AG04449 (cell line): ENCODE measurements at regions not wholly inside any gene's neighbourhood (a gene's known extent, or its start where the extent isn't known, plus 50 kb on each side); places are given as distances from the start of the nearest gene placed in this dataset.

Experiments
- CTCF ChIA-PET: fragments of 350-600 bp; formaldehyde crosslinking; extraction: SDS; loops from one replicate; lab custom pipeline; 2021; ENCODE audit warnings: antibody characterized with exemption; lab: Yijun Ruan, JAX
- POLR2A ChIA-PET: fragments of 400-600, 350-600 bp; formaldehyde crosslinking; extraction: SDS; loops from one replicate; lab custom pipeline; 2020; ENCODE audit warnings: antibody characterized with exemption, inconsistent platforms; lab: Yijun Ruan, JAX
- DNase-seq: peaks from one replicate; pipeline ENCODE4 v3.0.0-alpha.2; 2010; ENCODE audit warnings: low read depth, low spot score
- H3K4me3 ChIP-seq: 2 replicates; pipeline ENCODE4 v1.5.1; 2011; ENCODE audit warnings: low read depth, mild to moderate bottlenecking, control low read depth, low read length
- TF ChIP-seq, protein P1 (sequence below): IDR thresholded peaks from one replicate; pipeline ENCODE4 v1.5.1; 2011; ENCODE audit warnings: mild to moderate bottlenecking, moderate library complexity, low read length, control low read depth, inconsistent platforms; ENCODE audit not compliant: insufficient read depth; ENCODE audit errors: missing control alignments

DNA sequence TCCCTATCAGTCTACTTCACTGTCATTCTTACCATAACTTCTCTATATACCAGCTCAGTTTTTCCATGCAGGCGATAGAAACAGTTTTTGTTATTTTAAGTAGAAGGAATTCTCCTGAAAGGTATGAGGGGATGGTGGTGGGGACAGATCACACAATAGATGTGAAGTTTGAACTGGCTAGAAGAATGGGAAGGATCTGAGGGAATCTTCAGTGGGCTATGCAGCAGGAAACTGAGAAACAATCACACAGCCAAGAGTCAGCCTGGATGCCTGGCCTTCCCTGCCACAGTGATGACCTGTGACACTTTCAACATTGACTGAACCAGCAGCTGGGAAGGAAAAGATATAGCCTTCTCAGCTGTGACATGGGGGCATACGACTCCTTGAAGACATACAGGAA, 329.1 kb upstream of the GULP1 start:
- ChIA-PET CTCF (no interaction called here), POLR2A (interaction anchor here (0.7 kb wide), 1 partner anchor 20 kb away, joined by 3 read pairs; no protein-coding TSS in a partner anchor)
- no peak overlapping the region for H3K4me3 ChIP-seq
- TF ChIP-seq, protein P1, sequence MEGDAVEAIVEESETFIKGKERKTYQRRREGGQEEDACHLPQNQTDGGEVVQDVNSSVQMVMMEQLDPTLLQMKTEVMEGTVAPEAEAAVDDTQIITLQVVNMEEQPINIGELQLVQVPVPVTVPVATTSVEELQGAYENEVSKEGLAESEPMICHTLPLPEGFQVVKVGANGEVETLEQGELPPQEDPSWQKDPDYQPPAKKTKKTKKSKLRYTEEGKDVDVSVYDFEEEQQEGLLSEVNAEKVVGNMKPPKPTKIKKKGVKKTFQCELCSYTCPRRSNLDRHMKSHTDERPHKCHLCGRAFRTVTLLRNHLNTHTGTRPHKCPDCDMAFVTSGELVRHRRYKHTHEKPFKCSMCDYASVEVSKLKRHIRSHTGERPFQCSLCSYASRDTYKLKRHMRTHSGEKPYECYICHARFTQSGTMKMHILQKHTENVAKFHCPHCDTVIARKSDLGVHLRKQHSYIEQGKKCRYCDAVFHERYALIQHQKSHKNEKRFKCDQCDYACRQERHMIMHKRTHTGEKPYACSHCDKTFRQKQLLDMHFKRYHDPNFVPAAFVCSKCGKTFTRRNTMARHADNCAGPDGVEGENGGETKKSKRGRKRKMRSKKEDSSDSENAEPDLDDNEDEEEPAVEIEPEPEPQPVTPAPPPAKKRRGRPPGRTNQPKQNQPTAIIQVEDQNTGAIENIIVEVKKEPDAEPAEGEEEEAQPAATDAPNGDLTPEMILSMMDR = no peak
- DNase-seq = no peak

DNA sequence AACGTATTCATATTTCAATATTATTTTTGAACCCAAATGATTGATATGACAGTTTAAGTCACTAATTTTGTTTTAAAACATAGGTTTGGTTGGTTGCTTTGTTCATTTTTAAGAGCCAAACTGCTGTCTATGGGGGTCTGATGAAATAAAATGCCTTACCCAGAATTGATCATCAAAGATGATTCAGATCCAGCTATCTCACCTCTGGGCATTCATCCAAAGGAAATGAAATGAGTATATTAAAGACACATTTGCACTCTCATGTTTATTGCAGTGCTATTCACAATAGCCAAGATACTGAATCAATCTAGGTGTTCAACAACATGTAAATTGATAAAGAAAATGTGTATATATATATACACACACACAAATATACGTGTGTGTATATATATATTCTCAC, 326.9 kb upstream of the GULP1 start:
- POLR2A ChIA-PET = no interaction called here
- no peak for DNase-seq
- TF ChIP-seq, protein P1 = no peak
- CTCF ChIA-PET = no interaction called here
- H3K4me3 ChIP-seq = no peak overlapping the region

DNA sequence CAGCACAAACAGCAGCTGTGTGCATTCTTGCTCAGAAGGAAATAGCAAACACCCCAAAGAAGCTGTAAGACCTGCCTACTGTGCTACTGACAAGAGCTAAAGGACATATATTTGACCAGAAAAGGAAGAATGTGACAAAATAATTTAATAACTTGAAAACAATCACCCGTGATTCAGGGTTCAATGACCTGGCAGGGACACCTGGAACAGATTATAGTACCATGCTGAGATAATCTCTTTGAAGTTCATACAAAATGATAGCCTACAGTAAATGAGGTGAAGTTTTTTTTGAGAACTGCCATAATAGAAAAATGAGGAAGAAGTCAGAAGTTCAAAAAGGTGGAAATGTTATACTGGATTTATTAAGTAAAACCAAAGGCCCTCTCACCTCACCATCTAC, 324.8 kb upstream of the GULP1 start:
- POLR2A ChIA-PET = no interaction called here
- no peak for DNase-seq
- no peak overlapping the region for H3K4me3 ChIP-seq
- TF ChIP-seq, protein P1 = no peak
- CTCF ChIA-PET = no interaction called here

DNA sequence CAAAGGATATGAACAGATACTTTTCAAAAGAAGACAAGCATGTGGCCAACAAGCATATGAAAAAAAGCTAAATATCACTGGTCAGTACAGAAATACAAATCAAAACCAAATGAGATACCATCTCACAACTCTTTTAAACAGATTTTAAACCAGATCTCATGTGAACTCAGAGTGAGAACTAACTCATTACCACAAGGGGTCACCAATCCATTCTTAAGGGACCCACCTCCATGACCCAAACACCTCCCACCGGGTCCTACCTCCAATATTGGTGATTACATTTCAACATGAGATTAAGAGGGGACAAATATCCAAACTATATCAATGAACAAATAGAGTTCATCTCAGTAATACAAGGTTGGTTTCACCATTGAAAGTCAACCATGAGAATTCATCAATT, 319.8 kb upstream of the GULP1 start:
- POLR2A ChIA-PET = no interaction called here
- no peak for DNase-seq
- no peak overlapping the region for H3K4me3 ChIP-seq
- CTCF ChIA-PET = interaction anchor here (0.9 kb wide), 1 partner anchor 43 kb away, joined by 3 read pairs; no protein-coding TSS in a partner anchor
- TF ChIP-seq, protein P1 = no peak

DNA sequence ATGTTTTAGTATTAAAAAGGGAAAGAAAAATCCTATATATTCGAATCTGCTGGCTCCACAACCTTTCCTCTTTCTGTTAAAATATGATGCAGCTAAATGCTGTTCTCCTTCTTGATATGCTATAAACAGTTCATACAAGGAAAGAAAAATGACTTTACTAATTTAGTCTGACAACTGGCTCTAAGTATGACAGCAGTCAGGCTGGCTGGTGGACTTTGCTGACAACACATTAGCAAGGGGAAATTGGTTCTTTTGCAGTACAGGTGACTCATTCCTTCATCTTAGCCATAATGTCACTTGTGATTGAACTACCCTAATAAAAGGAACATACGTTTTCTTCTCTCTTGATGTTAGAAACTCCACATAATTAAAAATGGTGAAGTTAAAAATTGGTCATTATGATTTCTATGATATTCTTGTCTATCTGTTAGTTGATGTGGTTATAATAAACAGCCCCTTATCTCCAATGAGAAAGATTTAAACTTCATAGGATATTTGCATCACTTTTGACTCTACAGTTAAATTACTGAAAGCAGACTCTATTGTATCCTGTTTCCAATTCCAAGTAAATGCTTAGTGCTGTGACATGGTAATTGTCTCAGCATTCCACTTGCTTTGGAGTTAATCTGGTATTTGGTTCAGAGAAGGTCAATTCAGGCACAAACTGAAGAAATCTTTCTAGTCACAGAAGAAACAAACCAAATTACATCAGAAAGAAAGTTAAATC, 315.3 kb upstream of the GULP1 start:
- no peak for DNase-seq
- H3K4me3 ChIP-seq = no peak overlapping the region
- POLR2A ChIA-PET = no interaction called here
- TF ChIP-seq, protein P1 = no peak
- CTCF ChIA-PET = no interaction called here

DNA sequence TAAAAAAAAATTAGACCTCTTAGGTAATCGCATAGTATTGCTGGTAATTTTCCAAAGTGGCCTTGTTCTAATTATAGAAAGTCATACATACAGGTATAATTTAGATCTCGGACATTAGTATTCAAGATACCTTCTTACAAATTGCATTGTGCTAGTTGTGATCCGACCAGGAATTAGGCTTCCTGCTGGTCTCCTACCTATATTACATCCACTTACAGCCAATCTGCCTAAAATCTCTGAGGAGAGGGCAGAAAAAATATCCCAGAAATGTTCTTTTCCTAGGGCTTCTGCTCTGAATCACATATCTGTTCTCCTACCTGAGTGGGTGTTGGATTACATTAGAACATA, 314.7 kb upstream of the GULP1 start:
- no peak overlapping the region for H3K4me3 ChIP-seq
- DNase-seq = no peak
- CTCF ChIA-PET = no interaction called here
- POLR2A ChIA-PET = no interaction called here
- TF ChIP-seq, protein P1 = no peak
